ENCODE measurements at regions not wholly inside any gene's neighbourhood (a gene's known extent, or its start where the extent isn't known, plus 50 kb on each side); places are given as distances from the start of the nearest gene placed in this dataset.

- H3K9me3 Mint-ChIP-seq: peaks cover 0 to 2% (median 1%) of the 10 kb centered on the region in 3 donors
- H3K27ac Mint-ChIP-seq: no peak overlapping the region
- peaks cover 1% of the 10 kb centered on the region for H3K36me3 Mint-ChIP-seq
Observed at GRCh38 chr5:165914456-165914855, 2377.0 kb upstream of the WWC1 start.

GRCh38 chr5:165919196-165919595 is 2372.2 kb upstream of the WWC1 start:
- Mint-ChIP-seq H3K27ac (no peak overlapping the region), H3K27me3 (no peaks in the 10 kb centered on the region), H3K4me3 (no peak overlapping the region), H3K36me3 (peaks cover 1% of the 10 kb centered on the region), H3K4me1 (no peaks in the 10 kb centered on the region), H3K9me3 (peaks cover 0 to 4% (median 0%) of the 10 kb centered on the region in 3 donors)

More at GRCh38 chr5:165914456-165914855, 2377.0 kb upstream of the WWC1 start:
- Mint-ChIP-seq H3K27me3 (no peaks in the 10 kb centered on the region), H3K4me1 (no peaks in the 10 kb centered on the region), H3K4me3 (no peak overlapping the region)

- Mint-ChIP-seq H3K36me3 (peaks cover 1% of the 10 kb centered on the region), H3K4me3 (no peak overlapping the region), H3K27ac (no peak overlapping the region), H3K4me1 (no peaks in the 10 kb centered on the region), H3K9me3 (peaks cover 0 to 4% (median 1%) of the 10 kb centered on the region in 3 donors), H3K27me3 (no peaks in the 10 kb centered on the region)
Observed at GRCh38 chr5:165920655-165921054, 2370.8 kb upstream of the WWC1 start.

GRCh38 chr5:165928971-165929370 is 2362.5 kb upstream of the WWC1 start:
- H3K4me3 Mint-ChIP-seq: no peak overlapping the region
- H3K9me3 Mint-ChIP-seq: peaks cover 3 to 4% (median 4%) of the 10 kb centered on the region in 3 donors
- no peak overlapping the region for H3K27ac Mint-ChIP-seq
- H3K27me3 Mint-ChIP-seq: no peaks in the 10 kb centered on the region
- H3K36me3 Mint-ChIP-seq: no peaks in the 10 kb centered on the region
- H3K4me1 Mint-ChIP-seq: peaks cover 0 to 1% (median 0%) of the 10 kb centered on the region in 3 donors

- Mint-ChIP-seq H3K27ac (no peak overlapping the region), H3K27me3 (no peaks in the 10 kb centered on the region), H3K36me3 (no peaks in the 10 kb centered on the region), H3K4me3 (no peak overlapping the region), H3K9me3 (peaks cover 2 to 8% (median 4%) of the 10 kb centered on the region in 3 donors), H3K4me1 (no peaks in the 10 kb centered on the region)
Observed at GRCh38 chr5:165940541-165940940, 2350.9 kb upstream of the WWC1 start.

GRCh38 chr5:165956854-165957253 is 2334.6 kb upstream of the WWC1 start:
- Mint-ChIP-seq H3K9me3 (peaks cover 0 to 10% (median 6%) of the 10 kb centered on the region in 3 donors), H3K4me1 (no peaks in the 10 kb centered on the region), H3K4me3 (no peak overlapping the region)

GRCh38 chr5:165981671-165982070 is 2309.8 kb upstream of the WWC1 start:
- no peaks in the 10 kb centered on the region for H3K27me3 Mint-ChIP-seq
- no peaks in the 10 kb centered on the region for H3K9me3 Mint-ChIP-seq
- H3K36me3 Mint-ChIP-seq: no peaks in the 10 kb centered on the region
- peaks cover 0 to 2% (median 0%) of the 10 kb centered on the region in 3 donors for H3K4me1 Mint-ChIP-seq
- no peak overlapping the region for H3K4me3 Mint-ChIP-seq
- no peak overlapping the region for H3K27ac Mint-ChIP-seq

More at GRCh38 chr5:165956854-165957253, 2334.6 kb upstream of the WWC1 start:
- Mint-ChIP-seq H3K27ac (no peak overlapping the region), H3K36me3 (no peaks in the 10 kb centered on the region), H3K27me3 (no peaks in the 10 kb centered on the region)

GRCh38 chr5:165996201-165996875 is 2295.1 kb upstream of the WWC1 start:
- Mint-ChIP-seq H3K27ac (no peak overlapping the region), H3K36me3 (peaks cover 1% of the 10 kb centered on the region), H3K4me1 (peaks cover 0 to 2% (median 0%) of the 10 kb centered on the region in 3 donors), H3K27me3 (no peaks in the 10 kb centered on the region), H3K9me3 (peaks cover 3 to 13% (median 4%) of the 10 kb centered on the region in 3 donors), H3K4me3 (no peak overlapping the region)

- no peak overlapping the region for H3K27ac Mint-ChIP-seq
- no peak overlapping the region for H3K4me3 Mint-ChIP-seq
- H3K4me1 Mint-ChIP-seq: no peaks in the 10 kb centered on the region
- peaks cover 1% of the 10 kb centered on the region for H3K36me3 Mint-ChIP-seq
- H3K9me3 Mint-ChIP-seq: peaks cover 2 to 7% (median 6%) of the 10 kb centered on the region in 3 donors
- no peaks in the 10 kb centered on the region for H3K27me3 Mint-ChIP-seq
Observed at GRCh38 chr5:165999693-166000320, 2291.6 kb upstream of the WWC1 start.

- H3K4me1 Mint-ChIP-seq: no peaks in the 10 kb centered on the region
- peaks cover 2 to 7% (median 4%) of the 10 kb centered on the region in 3 donors for H3K9me3 Mint-ChIP-seq
Observed at GRCh38 chr5:166004006-166004405, 2287.4 kb upstream of the WWC1 start.

GRCh38 chr5:166013415-166013814 is 2278.0 kb upstream of the WWC1 start:
- Mint-ChIP-seq H3K27me3 (no peaks in the 10 kb centered on the region), H3K4me3 (no peak overlapping the region), H3K4me1 (no peaks in the 10 kb centered on the region), H3K27ac (no peak overlapping the region), H3K36me3 (no peaks in the 10 kb centered on the region), H3K9me3 (peaks cover 0 to 5% (median 4%) of the 10 kb centered on the region in 3 donors)

More at GRCh38 chr5:166004006-166004405, 2287.4 kb upstream of the WWC1 start:
- H3K36me3 Mint-ChIP-seq: peaks cover 1% of the 10 kb centered on the region
- H3K27ac Mint-ChIP-seq: no peak overlapping the region
- H3K4me3 Mint-ChIP-seq: no peak overlapping the region
- H3K27me3 Mint-ChIP-seq: no peaks in the 10 kb centered on the region

- Mint-ChIP-seq H3K9me3 (peaks cover 0 to 6% (median 5%) of the 10 kb centered on the region in 3 donors), H3K36me3 (no peaks in the 10 kb centered on the region), H3K27ac (no peak overlapping the region), H3K27me3 (no peaks in the 10 kb centered on the region), H3K4me3 (no peak overlapping the region), H3K4me1 (no peaks in the 10 kb centered on the region)
Observed at GRCh38 chr5:166014256-166014655, 2277.2 kb upstream of the WWC1 start.

- Mint-ChIP-seq H3K9me3 (peaks cover 0 to 5% (median 3%) of the 10 kb centered on the region in 3 donors), H3K4me3 (no peak overlapping the region), H3K27me3 (no peaks in the 10 kb centered on the region), H3K27ac (no peak overlapping the region), H3K4me1 (no peaks in the 10 kb centered on the region), H3K36me3 (no peaks in the 10 kb centered on the region)
Observed at GRCh38 chr5:166018716-166019115, 2272.7 kb upstream of the WWC1 start.

- Mint-ChIP-seq H3K36me3 (no peaks in the 10 kb centered on the region), H3K9me3 (peaks cover 0 to 3% (median 0%) of the 10 kb centered on the region in 3 donors), H3K4me3 (no peak overlapping the region), H3K27me3 (no peaks in the 10 kb centered on the region), H3K27ac (no peak overlapping the region), H3K4me1 (no peaks in the 10 kb centered on the region)
Observed at GRCh38 chr5:166022065-166022464, 2269.4 kb upstream of the WWC1 start.

GRCh38 chr5:166024970-166025369 is 2266.5 kb upstream of the WWC1 start:
- Mint-ChIP-seq H3K4me3 (no peak overlapping the region), H3K27me3 (no peaks in the 10 kb centered on the region), H3K9me3 (peaks cover 0 to 17% (median 3%) of the 10 kb centered on the region in 3 donors), H3K4me1 (no peaks in the 10 kb centered on the region), H3K27ac (no peak overlapping the region), H3K36me3 (no peaks in the 10 kb centered on the region)

- Mint-ChIP-seq H3K27ac (no peak overlapping the region), H3K27me3 (no peaks in the 10 kb centered on the region), H3K4me3 (no peak overlapping the region), H3K36me3 (no peaks in the 10 kb centered on the region), H3K9me3 (peaks cover 0 to 22% (median 3%) of the 10 kb centered on the region in 3 donors), H3K4me1 (no peaks in the 10 kb centered on the region)
Observed at GRCh38 chr5:166027582-166027981, 2263.9 kb upstream of the WWC1 start.

All from IgD-negative memory B cell (primary cell).